Thymus (tissue), 11 donors: ENCODE measurements at regions not wholly inside any gene's neighbourhood (a gene's known extent, or its start where the extent isn't known, plus 50 kb on each side); places are given as distances from the start of the nearest gene placed in this dataset.
A peak's percentile ranks its signal among the peaks of the same experiment; 100 is the strongest.

Source experiments
- DNase-seq, 9 donors: peaks; one replicate each; pipeline ENCODE4 v3.0.0-alpha.2; 2013; ENCODE audit warnings: low spot score in 9 of 9, low read depth in 6 of 9, missing footprints in 1 of 9
- H3K27ac ChIP-seq, 2 donors: one replicate each; pipeline ENCODE4 v1.5.1; 2013; ENCODE audit warnings: control low read depth in 1 of 2, low read depth in 1 of 2, low read length in 1 of 2, mild to moderate bottlenecking in 1 of 2, moderate library complexity in 1 of 2
- H3K27me3 ChIP-seq, 2 donors: one replicate each; pipeline ENCODE4 v1.5.1; 2013; ENCODE audit warnings: low read length in 1 of 2; ENCODE audit not compliant: control insufficient read depth in 2 of 2, insufficient read depth in 1 of 2
- H3K36me3 ChIP-seq, 2 donors: one replicate each; pipeline ENCODE4 v1.5.1; 2013; ENCODE audit warnings: low read length in 1 of 2, mild to moderate bottlenecking in 1 of 2, moderate library complexity in 1 of 2; ENCODE audit not compliant: control insufficient read depth in 2 of 2, insufficient read depth in 2 of 2
- H3K4me1 ChIP-seq, 2 donors: one replicate each; pipeline ENCODE4 v1.5.1; 2013; ENCODE audit warnings: low read length in 2 of 2; ENCODE audit not compliant: control insufficient read depth in 2 of 2, insufficient read depth in 2 of 2
- H3K4me3 ChIP-seq, 2 donors: one replicate each; pipeline ENCODE4 v1.5.1; 2013; ENCODE audit warnings: low read length in 2 of 2, control low read depth in 1 of 2, mild to moderate bottlenecking in 1 of 2
- H3K9me3 ChIP-seq, 2 donors: one replicate each; pipeline ENCODE4 v1.5.1; 2013; ENCODE audit warnings: low read length in 1 of 2, mild to moderate bottlenecking in 1 of 2; ENCODE audit not compliant: control insufficient read depth in 2 of 2, insufficient read depth in 1 of 2
- WGBS: extraction: QIAGEN DNeasy Blood & Tissue Kit; methylation state at CpG from one replicate; pipeline ENCODE4 v1.1.7; 2013; 5-methylcytosine and 5-hydroxymethylcytosine counted together
- donor health status: healthy.

- H3K36me3 ChIP-seq, result no peaks in the 10 kb centered on the region
- WGBS, result 98% methylated on average over 1 of the region's 1 CpG
- H3K27ac ChIP-seq, result no peak overlapping the region
- H3K9me3 ChIP-seq, result no peaks in the 10 kb centered on the region
- no peak overlapping the region for H3K4me3 ChIP-seq
- no peaks in the 10 kb centered on the region for H3K27me3 ChIP-seq
- no peak for DNase-seq
- H3K4me1 ChIP-seq, result no peaks in the 10 kb centered on the region
These were observed 160.7 kb upstream of the CMC1 start for GRCh38 chr3:28080716-28081115.

- Histone ChIP-seq H3K4me1 (no peaks in the 10 kb centered on the region), H3K27ac (no peak overlapping the region), H3K4me3 (no peak overlapping the region), H3K36me3 (no peaks in the 10 kb centered on the region), H3K9me3 (no peaks in the 10 kb centered on the region), H3K27me3 (no peaks in the 10 kb centered on the region)
- WGBS, result 92% methylated on average over 2 of the region's 2 CpGs
- DNase-seq, result peak in 1 of 9 donors; percentile 21
These were observed 159.9 kb upstream of the CMC1 start for GRCh38 chr3:28081533-28081947.

- Histone ChIP-seq H3K27me3 (no peaks in the 10 kb centered on the region), H3K4me3 (no peak overlapping the region), H3K4me1 (no peaks in the 10 kb centered on the region), H3K27ac (no peak overlapping the region), H3K36me3 (no peaks in the 10 kb centered on the region), H3K9me3 (no peaks in the 10 kb centered on the region)
- DNase-seq, result no peak
- 95% methylated on average over 2 of the region's 2 CpGs for WGBS
These were observed 153.8 kb upstream of the CMC1 start for GRCh38 chr3:28087591-28087990.

GRCh38 chr3:28088811-28089526 is 152.4 kb upstream of the CMC1 start:
- H3K4me3 ChIP-seq, result no peak overlapping the region
- no peaks in the 10 kb centered on the region for H3K4me1 ChIP-seq
- 97% methylated on average over 7 of the region's 7 CpGs for WGBS
- H3K27ac ChIP-seq, result no peak overlapping the region
- no peaks in the 10 kb centered on the region for H3K27me3 ChIP-seq
- H3K36me3 ChIP-seq, result no peaks in the 10 kb centered on the region
- no peak for DNase-seq
- H3K9me3 ChIP-seq, result no peaks in the 10 kb centered on the region

GRCh38 chr3:28089527-28089897 is 151.9 kb upstream of the CMC1 start:
- no peaks in the 10 kb centered on the region for H3K27me3 ChIP-seq
- H3K36me3 ChIP-seq, result no peaks in the 10 kb centered on the region
- H3K9me3 ChIP-seq, result no peaks in the 10 kb centered on the region
- H3K4me1 ChIP-seq, result no peaks in the 10 kb centered on the region
- DNase-seq, result no peak
- H3K27ac ChIP-seq, result no peak overlapping the region
- H3K4me3 ChIP-seq, result no peak overlapping the region
- 92% methylated on average over 2 of the region's 2 CpGs for WGBS

- no peaks in the 10 kb centered on the region for H3K4me1 ChIP-seq
These were observed 142.1 kb upstream of the CMC1 start for GRCh38 chr3:28099296-28099695.

GRCh38 chr3:28101705-28102104 is 139.7 kb upstream of the CMC1 start:
- Histone ChIP-seq H3K27ac (no peak overlapping the region), H3K9me3 (peaks cover 0 to 4% of the 10 kb centered on the region in 2 donors), H3K27me3 (no peaks in the 10 kb centered on the region), H3K4me1 (no peaks in the 10 kb centered on the region), H3K4me3 (no peak overlapping the region), H3K36me3 (no peaks in the 10 kb centered on the region)
- no peak for DNase-seq
- WGBS, result 93% methylated on average over 1 of the region's 1 CpG

More at GRCh38 chr3:28099296-28099695, 142.1 kb upstream of the CMC1 start:
- H3K4me3 ChIP-seq, result no peak overlapping the region
- 95% methylated on average over 2 of the region's 2 CpGs for WGBS
- H3K9me3 ChIP-seq, result peaks cover 0 to 4% of the 10 kb centered on the region in 2 donors
- H3K27me3 ChIP-seq, result no peaks in the 10 kb centered on the region
- H3K27ac ChIP-seq, result no peak overlapping the region
- no peaks in the 10 kb centered on the region for H3K36me3 ChIP-seq
- no peak for DNase-seq

GRCh38 chr3:28103861-28104260 is 137.6 kb upstream of the CMC1 start:
- H3K4me3 ChIP-seq, result no peak overlapping the region

GRCh38 chr3:28104896-28105534 is 136.4 kb upstream of the CMC1 start:
- Histone ChIP-seq H3K9me3 (no peaks in the 10 kb centered on the region), H3K36me3 (no peaks in the 10 kb centered on the region), H3K4me1 (no peaks in the 10 kb centered on the region), H3K27me3 (no peaks in the 10 kb centered on the region), H3K4me3 (no peak overlapping the region), H3K27ac (no peak overlapping the region)
- DNase-seq, result no peak
- 94% methylated on average over 11 of the region's 11 CpGs for WGBS

More at GRCh38 chr3:28103861-28104260, 137.6 kb upstream of the CMC1 start:
- H3K9me3 ChIP-seq, result peaks cover 0 to 2% of the 10 kb centered on the region in 2 donors
- no peaks in the 10 kb centered on the region for H3K36me3 ChIP-seq
- H3K4me1 ChIP-seq, result no peaks in the 10 kb centered on the region
- no peak for DNase-seq
- H3K27me3 ChIP-seq, result no peaks in the 10 kb centered on the region
- H3K27ac ChIP-seq, result no peak overlapping the region
- WGBS, result 82% methylated on average over 3 of the region's 3 CpGs
